Kidney (tissue), 13 donors: ENCODE measurements at regions not wholly inside any gene's neighbourhood (a gene's known extent, or its start where the extent isn't known, plus 50 kb on each side); places are given as distances from the start of the nearest gene placed in this dataset.

ENCODE experiments used
- DNase-seq, 5 donors: peaks; one replicate each; pipeline ENCODE4 v3.0.0-alpha.2; 2013 to 2020
- FAIRE-seq: peaks from 2 replicates; lab custom pipeline; 2012; peaks lifted over from hg19 to GRCh38; lab: Jason Lieb, UNC
- H3K27ac ChIP-seq, 2 donors: one replicate each; pipeline ENCODE4 v1.7.0; 2013; ENCODE audit warnings: low read depth in 2 of 2, low read length in 2 of 2, inconsistent platforms in 1 of 2
- H3K27me3 ChIP-seq: one replicate; pipeline ENCODE4 v1.7.1; 2013; ENCODE audit warnings: low read length, inconsistent platforms; ENCODE audit not compliant: control insufficient read depth, insufficient read depth
- H3K36me3 ChIP-seq, 3 donors: one replicate each; pipeline versions ENCODE4 v1.7.0 to v1.7.1; 2013; ENCODE audit warnings: low read length in 3 of 3, control low read depth in 1 of 3, inconsistent platforms in 1 of 3; ENCODE audit not compliant: insufficient read depth in 3 of 3, control insufficient read depth in 2 of 3
- H3K4me1 ChIP-seq, 3 donors: one replicate each; pipeline versions ENCODE4 v1.7.0 to v1.7.1; 2013; ENCODE audit warnings: low read length in 3 of 3, inconsistent platforms in 1 of 3, low read depth in 1 of 3; ENCODE audit not compliant: control insufficient read depth in 2 of 3, insufficient read depth in 2 of 3
- H3K4me3 ChIP-seq, 3 donors: one replicate each; pipeline versions ENCODE4 v1.7.0 to v1.8.1; 2013; ENCODE audit warnings: low read length in 3 of 3, control low read depth in 1 of 3, inconsistent platforms in 1 of 3
- H3K9ac ChIP-seq, 3 donors: one replicate each; pipeline versions ENCODE4 v1.7.0 to v1.7.1; 2013; ENCODE audit warnings: low read length in 3 of 3, control low read depth in 1 of 3, inconsistent platforms in 1 of 3
- H3K9me3 ChIP-seq, 3 donors: one replicate each; pipeline versions ENCODE4 v1.7.0 to v1.7.1; 2013; ENCODE audit warnings: low read length in 3 of 3, control low read depth in 1 of 3, inconsistent platforms in 1 of 3; ENCODE audit not compliant: control insufficient read depth in 2 of 3, insufficient read depth in 1 of 3
- CTCF ChIP-seq: IDR thresholded peaks from 3 replicates; pipeline ENCODE4 v1.5.1; 2012; ENCODE audit warnings: mild to moderate bottlenecking, moderate library complexity, borderline replicate concordance; ENCODE audit not compliant: insufficient read depth; ENCODE audit errors: extremely low read depth
- intact Hi-C: fragments of 100-400 bp; cut with DNase I; formaldehyde crosslinking; loops from one replicate; pipeline ENCODE4 v1.11.1; 2022
- donor health status: control.
- donor health status: control.
- donor health status: control.
- donor health status: control.
- donor health status: control.
- donor health status: DM: yes; HTN: yes; CAD: no.
- donor health status: Normal renal cell carcinoma (clear cell type).

GRCh38 chr13:85486663-85487062 is 312.6 kb downstream of the SLITRK6 start:
- Histone ChIP-seq H3K9ac (no peak overlapping the region), H3K4me1 (no peaks in the 10 kb centered on the region), H3K27ac (no peak overlapping the region), H3K27me3 (no peaks in the 10 kb centered on the region), H3K36me3 (no peaks in the 10 kb centered on the region), H3K9me3 (no peaks in the 10 kb centered on the region), H3K4me3 (no peak overlapping the region)
- DNase-seq (no peak), FAIRE-seq (no peak)
- no peak for TF ChIP-seq CTCF
- intact Hi-C loops = no loop called here

- Histone ChIP-seq H3K27me3 (no peaks in the 10 kb centered on the region), H3K36me3 (no peaks in the 10 kb centered on the region), H3K4me1 (no peaks in the 10 kb centered on the region), H3K9me3 (no peaks in the 10 kb centered on the region), H3K9ac (no peak overlapping the region), H3K4me3 (no peak overlapping the region), H3K27ac (no peak overlapping the region)
- DNase-seq (no peak), FAIRE-seq (no peak)
- intact Hi-C loops = no loop called here
- TF ChIP-seq CTCF = no peak
Measured at GRCh38 chr13:85473144-85473543, 326.1 kb downstream of the SLITRK6 start.

- Histone ChIP-seq H3K9ac (no peak overlapping the region), H3K4me1 (no peaks in the 10 kb centered on the region), H3K36me3 (no peaks in the 10 kb centered on the region), H3K27me3 (no peaks in the 10 kb centered on the region), H3K9me3 (no peaks in the 10 kb centered on the region), H3K4me3 (no peak overlapping the region), H3K27ac (no peak overlapping the region)
- DNase-seq (no peak), FAIRE-seq (no peak)
- intact Hi-C loops = no loop called here
- TF ChIP-seq CTCF = no peak
Measured at GRCh38 chr13:85469320-85469719, 329.9 kb downstream of the SLITRK6 start.

GRCh38 chr13:85462792-85463425 is 336.3 kb downstream of the SLITRK6 start:
- no peak for FAIRE-seq
- TF ChIP-seq CTCF = no peak
- no peaks in the 10 kb centered on the region for H3K27me3 ChIP-seq
- H3K9me3 ChIP-seq = no peaks in the 10 kb centered on the region
- H3K4me3 ChIP-seq = no peak overlapping the region
- H3K27ac ChIP-seq = no peak overlapping the region
- H3K4me1 ChIP-seq = no peaks in the 10 kb centered on the region
- no peaks in the 10 kb centered on the region for H3K36me3 ChIP-seq
- intact Hi-C loops = no loop called here
- no peak overlapping the region for H3K9ac ChIP-seq
- no peak for DNase-seq
